GM19372 (cell line): ENCODE measurements at regions not wholly inside any gene's neighbourhood (a gene's known extent, or its start where the extent isn't known, plus 50 kb on each side); places are given as distances from the start of the nearest gene placed in this dataset.
A peak's percentile ranks its signal among the peaks of the same experiment; 100 is the strongest.

Experiments used
- ATAC-seq: cut with Tn5 transposase; IDR thresholded peaks from one replicate; pipeline ENCODE4 v1.9.1; 2021; ENCODE audit warnings: mild to moderate bottlenecking, low read depth, moderate library complexity; ENCODE audit not compliant: unreplicated experiment

DNA sequence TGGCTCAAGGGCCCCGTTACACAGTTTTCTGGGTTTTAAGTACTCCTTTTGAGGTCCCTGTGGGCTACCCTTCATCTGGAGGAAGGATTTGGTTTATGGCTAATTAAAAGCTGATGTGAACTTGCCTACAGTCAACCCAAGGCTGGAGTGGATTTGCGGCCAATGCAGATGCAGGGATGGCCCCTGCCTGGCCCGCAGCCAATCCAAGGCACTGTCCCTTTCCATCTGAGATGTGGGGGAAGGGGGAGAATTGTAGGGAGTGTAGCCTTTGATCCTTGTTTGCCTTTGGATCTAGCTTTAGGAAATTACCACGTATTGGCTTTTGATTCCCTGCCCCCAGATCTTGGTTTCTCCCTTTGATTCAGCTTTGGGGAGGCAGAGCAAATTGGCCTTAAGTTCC lies 128.0 kb upstream of the GGTLC1 start:
- no peak for ATAC-seq

DNA sequence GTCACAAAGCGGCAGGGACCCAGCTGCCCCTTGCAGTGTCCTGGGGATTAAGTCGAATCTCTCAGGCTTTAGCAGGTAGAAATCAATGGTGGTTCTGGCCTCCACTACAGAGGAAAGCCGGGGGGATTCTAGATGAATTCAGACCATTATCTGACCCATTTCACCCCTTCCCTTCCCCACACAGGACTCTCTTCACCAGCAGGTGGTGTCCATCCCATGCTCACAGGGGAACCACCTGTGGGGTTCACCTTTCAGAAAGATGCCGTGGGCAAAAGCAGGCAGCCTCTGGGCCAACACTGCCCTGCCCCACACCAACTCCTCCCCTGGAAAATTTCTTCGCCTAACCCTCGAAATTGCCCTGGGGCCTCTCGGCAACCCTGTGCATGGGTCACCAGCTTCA lies 123.8 kb upstream of the GGTLC1 start:
- ATAC-seq: no peak

DNA sequence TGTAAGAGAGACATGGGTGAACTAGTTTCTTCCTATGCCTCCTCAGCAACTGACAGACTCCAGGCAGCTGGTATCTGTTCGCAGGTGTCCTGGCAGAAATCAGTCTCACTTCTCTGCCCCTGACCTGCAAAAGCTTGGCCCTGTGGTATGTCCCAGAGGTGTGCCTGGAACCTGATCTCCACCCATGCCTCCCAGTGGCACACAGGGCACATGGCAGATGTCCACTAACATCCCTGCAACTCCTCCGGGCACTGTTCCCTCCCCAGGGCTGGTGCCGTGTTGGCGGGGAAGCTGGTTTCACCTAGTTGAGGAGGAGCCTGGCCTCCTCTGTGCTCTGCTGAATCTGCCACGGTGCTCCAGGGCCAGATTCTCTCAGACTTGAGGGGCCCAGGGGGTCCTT lies 123.3 kb upstream of the GGTLC1 start:
- ATAC-seq: no peak

DNA sequence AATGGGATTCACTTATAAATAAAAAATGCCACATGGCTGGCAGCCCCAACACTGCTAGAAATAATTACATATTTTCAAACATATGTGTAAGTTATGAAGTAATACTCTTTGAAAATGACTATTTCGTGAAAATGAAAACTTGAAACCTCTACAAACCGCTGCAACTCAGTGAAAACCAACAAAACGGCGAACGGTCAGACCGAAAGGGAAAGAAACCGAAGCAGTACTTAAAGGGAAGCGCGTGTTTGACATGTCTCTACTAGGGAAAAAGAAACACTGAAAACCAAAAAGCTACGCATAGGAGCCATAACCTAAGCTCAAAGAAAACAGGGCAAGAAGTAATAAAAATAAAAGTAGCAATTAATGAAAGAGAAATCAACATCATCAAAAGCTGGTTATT lies 121.0 kb upstream of the GGTLC1 start:
- ATAC-seq: no peak

DNA sequence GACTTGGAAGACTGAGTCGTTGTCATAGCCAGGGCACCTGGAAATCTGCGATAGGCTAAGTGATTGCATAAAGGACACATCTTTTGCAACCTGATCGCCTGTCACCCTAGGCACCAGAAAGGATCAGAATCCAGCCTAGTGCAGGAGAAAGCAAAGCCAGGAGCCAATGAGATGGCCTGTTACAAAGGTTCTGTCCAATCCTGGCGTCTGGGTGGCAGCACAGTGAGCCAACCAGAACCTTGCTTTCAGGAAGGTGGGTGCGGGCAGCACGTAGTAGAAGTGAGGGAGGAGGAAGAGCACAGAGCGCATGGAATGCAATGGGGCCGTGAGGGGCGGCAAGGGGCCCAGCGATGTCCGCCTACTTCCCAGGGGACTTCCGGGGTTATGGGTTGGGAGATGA lies 120.4 kb upstream of the GGTLC1 start:
- ATAC-seq: no peak

DNA sequence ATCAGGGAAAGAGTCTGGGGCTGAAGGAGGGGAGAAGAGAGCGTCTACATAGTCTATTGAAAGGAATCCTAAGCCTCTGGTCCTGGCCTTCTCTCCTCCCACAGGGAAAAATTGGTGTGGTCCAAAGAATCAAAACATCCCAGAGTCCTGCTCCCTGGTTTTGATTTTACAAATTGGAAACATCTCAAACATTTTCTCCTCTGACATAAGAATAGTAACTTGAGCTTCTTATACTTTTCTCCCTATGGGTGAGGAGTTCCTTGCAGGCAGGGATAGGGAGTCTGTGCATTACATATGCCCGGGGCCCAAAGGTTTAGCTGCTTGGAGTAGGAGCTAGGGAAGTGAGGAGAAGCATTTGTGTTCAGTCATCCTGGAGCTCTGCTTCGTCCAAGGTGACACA lies 120.0 kb upstream of the GGTLC1 start:
- ATAC-seq: no peak

DNA sequence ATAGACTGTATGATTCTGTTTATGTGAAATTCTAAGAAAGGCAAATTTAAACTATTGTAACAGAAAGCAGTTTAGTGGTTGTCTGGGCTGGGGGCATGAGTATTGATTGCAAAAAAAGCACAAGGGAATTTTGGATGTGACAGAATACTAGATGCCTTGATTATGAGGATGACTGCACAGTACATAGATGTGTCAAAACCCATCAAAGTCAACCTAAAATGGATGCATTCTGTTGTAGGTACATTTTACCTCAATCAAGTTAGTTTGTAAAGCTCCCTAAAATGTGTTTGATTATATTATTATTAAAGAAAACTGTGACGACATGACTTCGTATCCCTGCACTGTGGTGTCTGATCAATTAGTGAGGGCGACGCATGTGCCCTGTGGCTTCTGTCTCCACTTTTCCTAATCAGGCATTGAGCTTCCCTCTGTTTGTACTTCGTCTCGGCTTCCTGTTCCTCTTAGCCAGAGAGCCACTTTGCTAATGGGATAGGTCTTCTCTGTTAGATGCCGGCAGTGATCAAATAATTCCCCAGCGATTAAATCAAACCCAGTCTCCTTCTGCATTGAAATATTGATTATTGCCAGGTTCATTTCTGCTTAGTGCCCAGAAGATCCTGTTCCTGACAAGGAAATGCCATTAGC lies 118.3 kb upstream of the GGTLC1 start:
- ATAC-seq: no peak

DNA sequence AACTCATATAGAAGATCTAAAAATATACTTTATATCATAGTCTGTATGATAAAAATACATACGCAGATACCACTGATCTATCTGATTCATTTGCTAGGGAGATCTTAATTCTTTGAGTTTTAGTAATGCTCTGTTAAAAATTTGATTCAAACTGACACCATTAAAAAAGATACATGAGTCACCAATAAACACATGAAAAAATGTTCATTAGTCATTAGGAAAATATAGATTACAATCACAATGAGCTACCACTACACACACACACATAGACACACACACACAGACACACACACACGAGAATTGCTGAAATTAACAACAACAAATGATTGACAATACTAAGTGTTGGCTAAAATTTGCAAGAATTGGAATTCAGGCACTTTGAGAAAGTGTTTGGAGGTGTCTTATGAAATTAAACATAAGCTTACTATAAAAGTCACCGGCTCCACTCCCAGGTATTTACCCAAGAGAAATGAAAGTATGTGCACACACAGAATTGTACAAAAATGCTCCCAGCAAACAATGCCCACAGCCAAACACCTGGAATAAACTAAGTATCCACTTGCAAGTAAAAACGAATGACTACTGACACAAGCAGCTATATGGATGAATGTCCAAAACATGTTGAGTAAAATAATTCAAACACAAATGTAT lies 117.7 kb upstream of the GGTLC1 start:
- ATAC-seq: no peak

DNA sequence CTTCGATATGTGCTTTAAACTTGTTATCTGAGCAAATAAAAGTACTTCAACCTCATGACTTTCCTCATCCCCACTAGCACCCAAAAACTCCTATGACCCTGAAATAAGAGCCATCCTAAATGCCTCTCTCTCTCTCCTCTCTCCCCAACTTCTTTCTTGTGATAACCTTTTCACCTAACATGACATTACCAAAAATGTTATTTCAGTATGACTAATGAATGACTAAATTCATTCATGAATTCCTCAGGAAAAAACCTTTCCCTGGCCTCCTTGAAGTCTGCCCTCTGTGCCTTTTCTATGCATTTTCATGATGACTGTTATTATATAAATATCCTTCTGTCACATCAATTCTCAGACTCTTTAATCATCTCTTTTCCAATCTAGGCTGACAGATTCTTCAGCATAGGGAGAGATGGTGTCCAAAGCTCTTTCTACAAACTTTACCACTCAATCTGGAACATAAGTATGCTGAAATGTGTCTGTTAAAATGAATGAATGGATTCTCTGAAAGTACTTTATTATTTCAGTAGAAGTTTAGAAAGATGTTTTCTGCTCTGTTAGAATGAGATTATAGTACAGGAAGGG lies 114.3 kb upstream of the GGTLC1 start:
- ATAC-seq: no peak

DNA sequence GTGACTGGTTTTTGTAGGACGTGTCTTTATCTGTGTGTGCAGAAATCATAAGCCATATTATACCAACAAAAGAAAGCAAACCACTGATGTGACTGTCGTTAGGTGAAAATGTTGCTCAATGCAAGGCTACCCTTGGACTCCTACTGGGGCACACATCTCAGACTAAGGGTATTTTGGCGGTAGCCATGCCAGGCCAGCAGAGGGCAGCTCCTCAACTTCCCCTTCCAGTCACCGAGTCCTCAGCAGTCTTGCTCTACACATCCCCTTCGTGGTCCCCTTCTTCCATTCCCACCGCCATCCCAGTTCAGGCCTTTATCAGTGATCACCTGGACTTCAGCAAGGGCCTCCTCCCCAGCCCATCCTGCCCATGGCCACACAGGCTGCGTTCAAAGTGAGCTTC lies 113.7 kb upstream of the GGTLC1 start:
- no peak for ATAC-seq

DNA sequence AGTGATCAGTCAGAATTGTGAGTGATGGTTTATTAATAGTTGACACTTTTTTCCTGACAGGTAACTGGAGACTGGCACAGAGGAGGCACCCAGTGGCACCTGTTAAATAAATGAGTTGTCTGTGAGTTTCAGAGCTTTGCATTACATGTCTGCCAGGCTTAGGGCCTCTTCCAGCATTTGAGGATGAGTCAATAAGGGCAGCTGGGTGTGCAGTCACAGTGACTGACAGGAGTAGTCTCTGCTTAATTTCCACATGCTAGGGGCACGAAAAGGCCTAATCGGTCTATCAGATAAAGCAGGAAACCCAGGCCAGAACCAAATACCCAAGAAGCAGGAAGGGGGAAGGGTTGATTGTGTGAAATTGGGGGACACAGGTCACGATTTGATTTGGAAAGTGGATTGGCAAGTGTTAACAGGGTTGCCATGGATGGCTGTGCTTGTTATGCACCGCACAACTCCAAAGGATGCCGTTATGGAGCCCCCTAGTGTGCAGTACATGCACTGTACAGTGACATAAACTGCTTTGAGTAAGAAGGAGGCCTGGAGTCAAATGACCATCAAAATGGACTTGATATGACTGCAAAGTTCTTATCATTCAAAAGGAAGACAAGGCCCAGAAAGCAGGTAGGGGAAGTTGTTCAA lies 111.9 kb upstream of the GGTLC1 start:
- ATAC-seq: peak; percentile 93

DNA sequence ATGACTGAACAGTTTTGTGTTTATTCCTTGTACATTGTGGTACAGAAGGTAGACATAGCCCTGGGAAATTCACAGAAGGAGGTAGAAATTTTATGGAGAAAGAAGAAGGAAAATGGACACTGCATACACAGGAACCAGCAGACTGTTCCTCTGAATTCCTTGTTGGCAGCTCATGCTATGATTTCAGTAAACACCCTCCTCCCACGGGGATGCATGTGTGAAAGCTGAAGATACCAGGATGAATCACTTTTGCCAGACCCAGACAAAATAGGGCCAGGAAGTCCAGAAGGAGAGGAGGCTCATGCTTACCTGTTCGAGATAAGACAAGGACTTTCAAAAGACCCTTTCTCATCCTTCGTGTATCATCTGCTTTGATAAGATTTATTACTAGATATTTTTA lies 110.3 kb upstream of the GGTLC1 start:
- no peak for ATAC-seq

DNA sequence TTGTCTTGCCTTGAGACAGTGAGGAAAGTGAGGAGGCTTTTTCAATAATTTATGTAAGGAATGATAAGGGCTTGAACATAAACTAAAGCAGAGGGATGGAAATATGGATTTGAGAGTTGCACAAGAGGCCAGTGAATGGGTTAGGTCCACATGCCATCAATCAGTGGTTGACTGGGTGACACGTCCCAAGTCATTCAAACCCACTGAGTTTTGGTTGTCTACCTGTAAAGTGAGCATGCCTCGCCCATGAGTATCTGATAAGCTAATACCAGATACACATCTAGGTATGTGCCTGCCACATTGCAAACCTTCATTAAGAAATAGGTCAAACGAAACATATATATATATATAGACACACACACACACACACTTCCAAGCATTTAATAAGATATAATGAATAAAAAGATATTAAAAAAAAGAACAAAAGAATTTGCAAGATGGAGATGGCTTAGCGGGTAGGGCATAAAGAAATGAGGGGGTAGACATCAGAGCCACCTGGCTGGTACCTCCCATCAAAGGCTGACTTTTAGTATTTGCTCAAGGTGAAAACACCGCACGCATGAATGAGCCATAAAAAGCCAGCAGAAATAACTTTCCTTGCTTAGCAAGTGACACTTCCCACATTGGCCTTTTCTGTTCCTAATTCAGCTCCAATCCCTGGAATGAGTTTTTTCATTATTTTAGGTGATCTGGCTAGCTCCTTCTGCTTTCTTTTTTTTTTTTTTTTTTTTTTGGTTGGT lies 109.1 kb upstream of the GGTLC1 start:
- no peak for ATAC-seq

DNA sequence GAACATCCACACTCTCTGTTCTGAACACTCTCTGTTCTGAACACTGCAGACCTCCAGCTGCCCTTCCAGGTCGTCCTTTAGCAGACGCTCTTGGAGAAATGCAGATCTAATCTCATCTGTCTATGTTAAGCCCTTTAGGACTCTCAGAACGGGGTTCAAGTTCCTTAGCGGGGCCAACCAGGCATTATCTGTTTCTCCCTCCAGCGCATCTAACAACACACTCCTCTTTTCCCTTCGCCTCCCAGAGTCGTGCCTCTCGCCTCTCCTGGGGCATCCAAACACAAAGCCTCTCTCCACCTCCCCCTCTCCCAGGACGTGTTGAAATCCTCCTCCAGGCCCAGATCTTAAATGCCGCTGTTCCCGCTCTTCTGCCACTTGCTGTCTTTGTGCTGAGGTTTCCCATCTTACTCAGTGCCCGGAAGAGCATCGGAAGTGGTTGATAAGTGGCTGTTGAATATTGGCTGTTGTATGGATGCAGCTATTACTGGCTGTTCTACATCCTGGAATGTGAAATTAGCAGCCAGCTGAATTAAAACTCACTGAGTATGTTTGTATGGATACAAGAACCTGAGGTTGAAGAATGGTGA lies 108.4 kb upstream of the GGTLC1 start:
- no peak for ATAC-seq

DNA sequence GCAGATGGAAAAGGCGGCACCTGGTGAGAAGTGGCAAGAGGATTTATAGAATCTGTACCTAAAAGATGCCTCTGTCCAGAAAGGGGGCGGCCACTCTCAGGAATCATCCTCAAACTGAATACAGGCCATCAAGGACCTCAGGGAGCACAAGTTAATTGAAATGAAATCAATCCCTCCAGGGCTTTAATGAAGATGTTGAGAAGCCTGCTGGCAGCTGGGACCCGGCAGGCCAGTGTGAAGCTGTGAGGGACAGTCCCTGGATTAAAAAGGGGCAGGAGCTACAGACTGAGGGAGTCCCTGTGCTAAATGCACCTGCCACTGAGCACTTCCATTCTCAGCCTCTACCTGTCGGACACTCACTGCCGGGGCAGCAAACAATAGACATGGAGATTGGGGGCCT lies 107.7 kb upstream of the GGTLC1 start:
- ATAC-seq: no peak

DNA sequence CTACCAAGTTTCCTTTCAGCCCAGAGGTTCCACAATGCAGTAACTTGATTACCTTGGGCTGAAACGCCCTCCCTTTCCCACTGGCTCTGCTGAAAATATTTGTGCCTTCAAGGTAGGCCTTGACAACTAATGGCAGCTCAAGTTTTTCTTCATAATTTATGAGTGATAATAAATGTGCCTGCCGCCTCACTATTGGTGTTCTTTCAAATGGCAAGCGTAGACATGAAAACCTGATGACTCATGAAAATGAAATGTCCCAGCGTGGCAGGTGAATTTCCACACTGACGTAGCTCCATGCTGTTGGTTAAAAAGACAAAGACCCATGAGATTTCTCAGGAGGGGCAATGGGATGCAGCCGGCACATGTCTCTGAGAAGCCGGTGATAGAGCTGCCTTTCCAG lies 107.2 kb upstream of the GGTLC1 start:
- ATAC-seq: no peak

DNA sequence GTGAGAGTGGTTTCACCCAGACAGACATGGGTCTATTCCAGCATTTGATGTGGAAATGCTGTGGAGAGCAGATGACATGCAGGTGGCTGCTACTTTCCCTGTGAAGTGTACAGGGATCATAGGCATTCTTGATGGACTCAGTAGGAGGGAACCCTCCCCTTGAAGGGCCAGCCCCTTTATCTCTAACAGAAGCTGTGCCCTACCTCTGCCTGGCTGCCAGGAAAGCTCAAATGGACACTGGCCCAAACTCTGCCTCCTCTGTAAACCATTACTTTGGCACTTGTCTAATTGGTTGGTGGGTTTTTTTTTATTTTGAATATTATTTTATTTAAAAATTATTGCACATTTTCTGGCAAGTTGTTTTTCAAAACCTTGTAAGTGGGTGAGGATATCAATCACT lies 106.7 kb upstream of the GGTLC1 start:
- ATAC-seq: no peak

DNA sequence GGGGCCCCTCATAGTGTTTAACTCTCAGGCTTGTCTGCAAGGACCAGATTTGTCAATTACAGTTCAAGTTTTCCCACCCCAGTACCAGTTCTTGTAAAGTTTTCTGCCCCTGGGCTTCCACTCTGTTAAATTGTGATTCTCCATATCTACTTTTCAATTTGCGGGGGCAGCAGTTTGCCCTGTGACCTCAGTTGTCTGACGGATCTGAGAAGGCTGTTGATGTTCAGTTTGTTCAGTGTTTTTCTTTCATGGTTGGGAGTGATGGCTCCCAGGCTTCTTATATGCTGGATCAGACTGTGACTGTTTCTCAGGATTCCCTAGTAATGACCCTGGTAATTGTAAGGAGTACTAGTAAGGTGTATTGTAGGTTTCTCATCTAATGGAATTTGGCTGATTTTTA lies 101.0 kb upstream of the GGTLC1 start:
- ATAC-seq: no peak

DNA sequence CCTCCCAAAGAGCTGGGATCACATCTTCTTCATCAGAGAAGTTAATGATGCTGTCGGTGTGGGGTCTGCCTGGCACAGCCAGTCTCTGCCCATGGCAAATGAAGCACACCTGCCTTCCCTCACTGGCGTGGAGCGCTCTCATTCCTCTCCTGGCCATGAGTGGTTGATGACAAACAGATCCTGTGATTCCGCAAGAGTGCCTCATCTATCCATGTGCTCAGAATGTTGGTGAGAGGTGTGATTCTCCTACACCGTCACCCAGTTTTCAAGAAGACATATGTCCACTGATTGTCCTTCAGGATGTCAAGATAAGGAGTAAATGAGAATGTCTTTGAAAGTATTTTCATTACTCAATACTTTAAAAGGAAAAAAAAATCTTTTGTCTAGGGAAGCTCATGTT lies 97.5 kb upstream of the GGTLC1 start:
- no peak for ATAC-seq

DNA sequence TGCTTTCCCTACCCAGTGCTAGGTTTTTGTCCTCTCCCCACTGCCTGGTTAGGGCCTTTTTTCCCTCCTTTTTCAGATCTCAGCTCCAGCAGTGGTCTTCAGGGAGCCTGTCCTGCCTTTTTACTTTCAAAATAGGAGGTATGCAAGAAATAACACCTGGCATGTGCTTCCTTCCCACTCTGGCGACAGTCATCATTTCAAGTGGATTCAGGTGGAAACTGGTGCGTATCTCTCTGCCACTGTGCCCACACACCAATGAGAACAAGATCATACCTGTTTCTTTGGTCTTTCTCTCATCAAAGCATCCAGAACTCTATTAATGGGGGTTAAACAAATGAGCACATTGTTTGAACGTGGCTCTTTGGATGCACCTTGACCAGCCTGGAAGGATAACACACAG lies 95.7 kb upstream of the GGTLC1 start:
- no peak for ATAC-seq

DNA sequence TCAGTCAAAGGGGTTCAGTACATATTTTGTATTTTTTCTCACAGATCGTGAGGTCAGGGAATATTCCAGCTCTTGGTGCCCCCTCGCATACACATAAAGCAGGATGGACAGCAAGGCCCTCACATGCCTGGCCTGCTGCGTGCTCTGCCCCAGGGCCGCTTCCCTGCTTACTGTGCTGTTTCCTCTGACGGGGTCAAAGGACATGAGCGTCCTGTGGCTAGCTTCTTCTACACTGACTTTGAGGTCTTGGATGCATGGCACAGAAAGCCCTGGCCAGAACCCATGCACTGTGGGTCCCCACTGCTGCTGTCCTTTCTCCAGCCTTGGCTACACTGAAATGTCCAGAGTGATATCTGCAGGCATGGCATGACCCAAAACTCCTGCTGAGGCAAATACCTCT lies 92.5 kb upstream of the GGTLC1 start:
- no peak for ATAC-seq
